Transverse colon (tissue), 4 donors: ENCODE measurements at regions not wholly inside any gene's neighbourhood (a gene's known extent, or its start where the extent isn't known, plus 50 kb on each side); places are given as distances from the start of the nearest gene placed in this dataset.

ENCODE experiments used
- DNase-seq: peaks from one replicate; pipeline ENCODE4 v3.0.0-alpha.2; 2019
- H3K27ac ChIP-seq, 4 donors: fragments of 200-600 bp; sonication (generic); 2 replicates each; pipeline ENCODE4 v1.5.1; 2016 to 2018; ENCODE audit warnings: inconsistent platforms in 4 of 4
- H3K27me3 ChIP-seq: fragments of 200-600 bp; sonication (generic); 2 replicates; pipeline ENCODE4 v1.5.1; 2017; ENCODE audit warnings: inconsistent platforms
- H3K36me3 ChIP-seq, 4 donors: fragments of 200-600 bp; sonication (generic); 2 replicates each; pipeline ENCODE4 v1.5.1; 2017 to 2019; ENCODE audit warnings: inconsistent platforms in 4 of 4
- H3K4me1 ChIP-seq, 4 donors: fragments of 200-600 bp; sonication (generic); 2 replicates each; pipeline ENCODE4 v1.5.1; 2017 to 2020; ENCODE audit warnings: inconsistent platforms in 4 of 4
- H3K4me3 ChIP-seq, 4 donors: fragments of 200-600 bp; sonication (generic); 1 replicate in 1 of 4; 2 replicates in 3 of 4; pipeline versions ENCODE4 v1.5.1 to v1.6.1; 2017 to 2019; ENCODE audit warnings: inconsistent platforms in 4 of 4
- H3K9me3 ChIP-seq, 2 donors: fragments of 200-600 bp; sonication (generic); 2 replicates each; pipeline ENCODE4 v1.5.1; 2017 to 2019; ENCODE audit warnings: inconsistent platforms in 2 of 2
- EP300 ChIP-seq: sonication (generic); formaldehyde crosslinking; IDR thresholded peaks from one replicate; pipeline ENCODE4 v1.6.1; 2017; ENCODE audit warnings: antibody characterized with exemption, low read depth
- POLR2A ChIP-seq: fragments of 450-650 bp; IDR thresholded peaks from one replicate; pipeline ENCODE4 v1.6.1; 2016; ENCODE audit warnings: antibody characterized with exemption, mild to moderate bottlenecking, moderate library complexity
- POLR2AphosphoS5 ChIP-seq, 3 donors: sonication (generic); formaldehyde crosslinking; IDR thresholded peaks; one replicate each; pipeline ENCODE4 v1.6.1; 2016; ENCODE audit warnings: antibody characterized with exemption in 3 of 3
- WGBS, 2 donors: methylation state at CpG; one replicate each; pipeline ENCODE4 v1.1.5; 2018; ENCODE audit warnings: low coverage in 1 of 2; 5-methylcytosine and 5-hydroxymethylcytosine counted together
- in situ Hi-C, 4 donors: fragments of 200-750 bp; cut with MboI; loops; one replicate each; pipeline versions ENCODE4 v1.15.0 to v1.15.1; 2017; ENCODE audit warnings: low sequenced_read_pairs in 3 of 4, low pct_ligation_motif_present in 1 of 4, low pct_unique_long_range_greater_than_20kb in 1 of 4
- intact Hi-C: fragments of 100-400 bp; cut with DNase I; formaldehyde crosslinking; loops from one replicate; pipeline ENCODE4 v1.15.1; 2023; ENCODE audit warnings: low total_unique reads
- TF ChIP-seq, protein P1 (sequence below), 5 experiments: fragments of 200-600 bp in 3 of 5; fragments of 450-650 bp in 2 of 5; sonication (generic) in 3 of 5; IDR thresholded peaks; 1 replicate in 2 of 5; 2 replicates in 3 of 5; pipeline ENCODE4 v1.5.1; 2016 to 2017; ENCODE audit warnings: antibody characterized with exemption in 5 of 5, inconsistent platforms in 3 of 5, mild to moderate bottlenecking in 2 of 5, moderate library complexity in 1 of 5

GRCh38 chr14:41144370-41144769 lies 462.3 kb upstream of the LRFN5 start:
- intact Hi-C loops = no loop called here
- WGBS, 2 donors = 82 to 100% methylated on average over 1 to 10 of the region's 10 CpGs

DNA sequence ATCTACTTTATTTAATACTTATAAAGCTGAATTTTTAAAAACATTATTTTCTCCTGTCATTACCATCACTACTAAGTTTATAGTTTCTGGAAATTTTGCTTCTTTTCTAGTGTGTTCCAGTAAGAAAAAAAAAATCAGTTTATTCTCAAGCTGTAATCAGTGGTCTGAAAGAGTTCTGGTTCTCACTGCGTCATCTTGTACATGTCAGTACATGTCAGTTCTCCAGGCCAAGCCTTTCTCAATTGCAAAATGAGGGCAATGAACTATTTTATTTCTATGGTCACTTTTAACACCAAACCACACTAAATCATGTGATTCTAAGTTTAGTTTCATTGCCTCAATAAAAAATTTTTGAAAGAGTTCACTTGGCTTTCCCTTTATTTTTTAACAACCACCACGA lies 468.9 kb upstream of the LRFN5 start:
- H3K36me3 ChIP-seq = no peaks in the 10 kb centered on the region
- H3K4me3 ChIP-seq = no peak overlapping the region
- in situ Hi-C loops = loop anchor here in 1 of 4 donors (10.0 kb wide), 1 partner anchor 67 kb away; no protein-coding TSS in a partner anchor
- H3K9me3 ChIP-seq = no peaks in the 10 kb centered on the region
- no peaks in the 10 kb centered on the region for H3K27me3 ChIP-seq
- intact Hi-C loops = no loop called here
- no peak overlapping the region for H3K27ac ChIP-seq
- no peak for DNase-seq
- TF ChIP-seq POLR2A (no peak), POLR2AphosphoS5 (IDR thresholded peaks at IDR 0.05) (no peak), EP300 (no peak)
- TF ChIP-seq, protein P1, sequence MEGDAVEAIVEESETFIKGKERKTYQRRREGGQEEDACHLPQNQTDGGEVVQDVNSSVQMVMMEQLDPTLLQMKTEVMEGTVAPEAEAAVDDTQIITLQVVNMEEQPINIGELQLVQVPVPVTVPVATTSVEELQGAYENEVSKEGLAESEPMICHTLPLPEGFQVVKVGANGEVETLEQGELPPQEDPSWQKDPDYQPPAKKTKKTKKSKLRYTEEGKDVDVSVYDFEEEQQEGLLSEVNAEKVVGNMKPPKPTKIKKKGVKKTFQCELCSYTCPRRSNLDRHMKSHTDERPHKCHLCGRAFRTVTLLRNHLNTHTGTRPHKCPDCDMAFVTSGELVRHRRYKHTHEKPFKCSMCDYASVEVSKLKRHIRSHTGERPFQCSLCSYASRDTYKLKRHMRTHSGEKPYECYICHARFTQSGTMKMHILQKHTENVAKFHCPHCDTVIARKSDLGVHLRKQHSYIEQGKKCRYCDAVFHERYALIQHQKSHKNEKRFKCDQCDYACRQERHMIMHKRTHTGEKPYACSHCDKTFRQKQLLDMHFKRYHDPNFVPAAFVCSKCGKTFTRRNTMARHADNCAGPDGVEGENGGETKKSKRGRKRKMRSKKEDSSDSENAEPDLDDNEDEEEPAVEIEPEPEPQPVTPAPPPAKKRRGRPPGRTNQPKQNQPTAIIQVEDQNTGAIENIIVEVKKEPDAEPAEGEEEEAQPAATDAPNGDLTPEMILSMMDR (IDR thresholded peaks at IDR 0.05) = no peak
- no peaks in the 10 kb centered on the region for H3K4me1 ChIP-seq
- WGBS, 2 donors = 71 to 81% methylated on average over 2 of the region's 2 CpGs

More at GRCh38 chr14:41144370-41144769, 462.3 kb upstream of the LRFN5 start:
- no peak for DNase-seq
- H3K27me3 ChIP-seq = no peaks in the 10 kb centered on the region
- no peaks in the 10 kb centered on the region for H3K36me3 ChIP-seq
- no peak for TF ChIP-seq POLR2A
- no peak for TF ChIP-seq EP300
- TF ChIP-seq, protein P1 (IDR thresholded peaks at IDR 0.05) = no peak
- no peak for TF ChIP-seq POLR2AphosphoS5 (IDR thresholded peaks at IDR 0.05)
- no peaks in the 10 kb centered on the region for H3K4me1 ChIP-seq
- in situ Hi-C loops = no loop called here
- no peak overlapping the region for H3K4me3 ChIP-seq
- H3K27ac ChIP-seq = no peak overlapping the region
- H3K9me3 ChIP-seq = peaks cover under 1 to 5% of the 10 kb centered on the region in 2 donors

DNA sequence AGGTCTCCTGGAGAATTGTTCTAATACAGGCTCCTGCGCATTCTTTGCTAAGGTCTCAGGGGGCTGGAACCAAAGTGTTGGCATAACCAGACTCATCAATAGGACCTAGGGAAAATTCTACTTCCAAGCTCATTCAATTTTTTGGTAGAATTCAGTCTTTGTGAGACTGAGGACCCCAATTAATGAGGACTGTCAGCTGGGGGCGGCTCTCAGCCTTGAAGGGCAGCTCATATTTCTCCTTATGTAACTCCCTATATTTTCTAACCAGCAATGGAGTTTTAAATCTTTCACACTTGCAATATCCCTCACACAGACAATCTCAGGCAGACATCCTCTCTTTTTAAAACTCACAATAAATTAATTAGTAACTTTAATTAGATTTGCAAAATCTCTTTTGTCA lies 476.4 kb upstream of the LRFN5 start:
- no peaks in the 10 kb centered on the region for H3K27me3 ChIP-seq
- no peak overlapping the region for H3K27ac ChIP-seq
- no peaks in the 10 kb centered on the region for H3K9me3 ChIP-seq
- DNase-seq = no peak
- H3K4me3 ChIP-seq = no peak overlapping the region
- intact Hi-C loops = no loop called here
- in situ Hi-C loops = loop anchor here in 1 of 4 donors (10.0 kb wide), 1 partner anchor 75 kb away; no protein-coding TSS in a partner anchor
- 60 to 90% methylated on average over 1 to 2 of the region's 2 CpGs for WGBS, 2 donors
- TF ChIP-seq, protein P1 (IDR thresholded peaks at IDR 0.05) = no peak
- TF ChIP-seq EP300 (no peak), POLR2A (no peak), POLR2AphosphoS5 (IDR thresholded peaks at IDR 0.05) (no peak)
- no peaks in the 10 kb centered on the region for H3K36me3 ChIP-seq
- no peaks in the 10 kb centered on the region for H3K4me1 ChIP-seq

GRCh38 chr14:41120402-41120801 lies 486.3 kb upstream of the LRFN5 start:
- Histone ChIP-seq H3K4me3 (no peak overlapping the region), H3K27me3 (no peaks in the 10 kb centered on the region), H3K4me1 (no peaks in the 10 kb centered on the region), H3K27ac (no peak overlapping the region), H3K9me3 (peaks cover 0 to 4% of the 10 kb centered on the region in 2 donors), H3K36me3 (no peaks in the 10 kb centered on the region)
- TF ChIP-seq POLR2AphosphoS5 (IDR thresholded peaks at IDR 0.05) (no peak), POLR2A (no peak), EP300 (no peak)
- TF ChIP-seq, protein P1 (IDR thresholded peaks at IDR 0.05) = no peak
- intact Hi-C loops = no loop called here
- in situ Hi-C loops = no loop called here
- WGBS, 2 donors = 47 to 62% methylated on average over 2 to 4 of the region's 4 CpGs
- DNase-seq = no peak
